K562 (cell line): ENCODE measurements at regions not wholly inside any gene's neighbourhood (a gene's known extent, or its start where the extent isn't known, plus 50 kb on each side); places are given as distances from the start of the nearest gene placed in this dataset.

Source experiments
- CHD1 ChIP-seq: fragments of 200-600 bp; sonication (generic); IDR thresholded peaks from one replicate; pipeline ENCODE4 v1.6.1; 2012; ENCODE audit warnings: mild to moderate bottlenecking, moderate library complexity, low read length, inconsistent platforms
- SIRT6 ChIP-seq: IDR thresholded peaks from one replicate; pipeline ENCODE4 v1.6.1; 2012; ENCODE audit warnings: low read depth, mild to moderate bottlenecking, control low read depth, inconsistent platforms, low read length, moderate library complexity
- SMARCA5 ChIP-seq: fragments of 450-650 bp; IDR thresholded peaks from 2 replicates; pipeline ENCODE4 v1.6.1; 2016
- ZNF212 ChIP-seq: fragments of 450-650 bp; formaldehyde crosslinking; IDR thresholded peaks from 2 replicates; pipeline ENCODE4 v1.4.0; 2020; ENCODE audit warnings: mild to moderate bottlenecking
- ZNF316 ChIP-seq: fragments of 450-650 bp; IDR thresholded peaks from 2 replicates; pipeline ENCODE4 v1.6.1; 2016
- ZNF57 ChIP-seq: fragments of 450-650 bp; formaldehyde crosslinking; IDR thresholded peaks from 2 replicates; pipeline ENCODE4 v1.4.0; 2020; ENCODE audit warnings: mild to moderate bottlenecking, moderate library complexity
- ZNF766 ChIP-seq: fragments of 200-800 bp; sonication (Bioruptor generic); conservative IDR thresholded peaks from 2 replicates; pipeline ENCODE4 v1.6.1; 2016; ENCODE audit warnings: missing genetic modification characterization, missing compliant biosample characterization
- TF ChIP-seq, protein P1 (sequence below): fragments of 250-450 bp; sonication (Bioruptor Pico); IDR thresholded peaks from 2 replicates; pipeline ENCODE4 v1.8.0; 2022; ENCODE audit warnings: moderate library complexity, mild to moderate bottlenecking, inconsistent platforms
- TF ChIP-seq, protein P2 (sequence below): fragments of 450-650 bp; IDR thresholded peaks from 2 replicates; pipeline ENCODE4 v1.7.1; 2018; ENCODE audit warnings: mild to moderate bottlenecking, low read depth; ENCODE audit not compliant: partially characterized antibody

DNA sequence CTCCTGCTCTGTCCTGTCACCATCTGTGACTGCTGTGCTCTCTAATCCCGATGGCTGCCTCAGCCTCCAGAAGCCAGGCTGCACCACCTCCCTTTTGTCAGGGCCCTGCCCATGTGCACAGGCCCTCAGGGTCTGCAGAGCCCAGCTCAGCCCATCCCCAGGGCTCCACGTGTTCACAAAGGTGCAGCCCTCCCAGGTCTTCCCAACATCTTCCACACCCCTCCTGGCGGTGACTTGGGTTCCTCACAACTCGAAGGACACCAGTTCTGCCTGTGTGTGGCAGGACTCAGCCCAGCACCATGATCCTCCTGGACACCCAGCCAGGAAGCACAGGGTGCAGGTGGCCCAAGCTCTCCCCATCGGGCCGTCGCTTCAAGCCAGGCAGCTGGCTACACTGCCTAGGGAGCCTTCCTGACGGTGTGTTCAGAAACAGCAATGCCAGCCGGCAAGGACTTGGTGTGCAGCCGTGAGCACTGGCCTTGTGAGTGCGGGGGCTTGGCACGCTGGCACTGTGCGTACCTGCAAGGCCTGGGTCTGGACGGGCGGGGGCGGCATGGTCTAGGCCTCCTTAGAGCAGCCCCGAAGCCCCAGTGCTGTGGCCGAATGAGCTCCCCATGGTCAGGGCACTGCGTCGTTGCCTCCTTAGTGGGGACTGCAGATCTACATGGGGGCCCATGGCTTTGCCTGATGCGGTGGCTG, 96.1 kb downstream of the MRPL36 start (continued):
- TF ChIP-seq ZNF316: no peak
- no peak for TF ChIP-seq SMARCA5
- no peak for TF ChIP-seq CHD1
- TF ChIP-seq ZNF212 (CRISPR knock-in tag): no peak
- TF ChIP-seq, protein P1, sequence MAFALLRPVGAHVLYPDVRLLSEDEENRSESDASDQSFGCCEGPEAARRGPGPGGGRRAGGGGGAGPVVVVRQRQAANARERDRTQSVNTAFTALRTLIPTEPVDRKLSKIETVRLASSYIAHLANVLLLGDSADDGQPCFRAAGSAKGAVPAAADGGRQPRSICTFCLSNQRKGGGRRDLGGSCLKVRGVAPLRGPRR: no peak
- TF ChIP-seq, protein P2, sequence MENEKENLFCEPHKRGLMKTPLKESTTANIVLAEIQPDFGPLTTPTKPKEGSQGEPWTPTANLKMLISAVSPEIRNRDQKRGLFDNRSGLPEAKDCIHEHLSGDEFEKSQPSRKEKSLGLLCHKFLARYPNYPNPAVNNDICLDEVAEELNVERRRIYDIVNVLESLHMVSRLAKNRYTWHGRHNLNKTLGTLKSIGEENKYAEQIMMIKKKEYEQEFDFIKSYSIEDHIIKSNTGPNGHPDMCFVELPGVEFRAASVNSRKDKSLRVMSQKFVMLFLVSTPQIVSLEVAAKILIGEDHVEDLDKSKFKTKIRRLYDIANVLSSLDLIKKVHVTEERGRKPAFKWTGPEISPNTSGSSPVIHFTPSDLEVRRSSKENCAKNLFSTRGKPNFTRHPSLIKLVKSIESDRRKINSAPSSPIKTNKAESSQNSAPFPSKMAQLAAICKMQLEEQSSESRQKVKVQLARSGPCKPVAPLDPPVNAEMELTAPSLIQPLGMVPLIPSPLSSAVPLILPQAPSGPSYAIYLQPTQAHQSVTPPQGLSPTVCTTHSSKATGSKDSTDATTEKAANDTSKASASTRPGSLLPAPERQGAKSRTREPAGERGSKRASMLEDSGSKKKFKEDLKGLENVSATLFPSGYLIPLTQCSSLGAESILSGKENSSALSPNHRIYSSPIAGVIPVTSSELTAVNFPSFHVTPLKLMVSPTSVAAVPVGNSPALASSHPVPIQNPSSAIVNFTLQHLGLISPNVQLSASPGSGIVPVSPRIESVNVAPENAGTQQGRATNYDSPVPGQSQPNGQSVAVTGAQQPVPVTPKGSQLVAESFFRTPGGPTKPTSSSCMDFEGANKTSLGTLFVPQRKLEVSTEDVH: no peak
- no peak for TF ChIP-seq ZNF57 (CRISPR knock-in tag)
- TF ChIP-seq SIRT6: no peak
- no peak for TF ChIP-seq ZNF766 (CRISPR knock-in tag)
